Mesenteric fat pad (tissue), 1 donor: ENCODE measurements at regions not wholly inside any gene's neighbourhood (a gene's known extent, or its start where the extent isn't known, plus 50 kb on each side); places are given as distances from the start of the nearest gene placed in this dataset.

ENCODE experiments used
- DNase-seq: peaks from one replicate; pipeline ENCODE4 v3.0.0-alpha.2; 2020; ENCODE audit warnings: low spot score
- donor health status: DM: yes; HTN: yes; CAD: no.

- no peak for DNase-seq
Measured at GRCh38 chr22:48705159-48705916, 1122.3 kb downstream of the BRD1 start.

- DNase-seq = no peak
Measured at GRCh38 chr22:48704335-48704734, 1123.3 kb downstream of the BRD1 start.

GRCh38 chr22:48703265-48703941 lies 1124.3 kb downstream of the BRD1 start:
- no peak for DNase-seq

- DNase-seq = no peak
Measured at GRCh38 chr22:48702573-48703264, 1125.0 kb downstream of the BRD1 start.

- DNase-seq = no peak
Measured at GRCh38 chr22:48701296-48702030, 1126.2 kb downstream of the BRD1 start.

- no peak for DNase-seq
Measured at GRCh38 chr22:48700566-48701295, 1126.9 kb downstream of the BRD1 start.

GRCh38 chr22:48700180-48700565 lies 1127.5 kb downstream of the BRD1 start:
- no peak for DNase-seq

GRCh38 chr22:48699511-48699910 lies 1128.2 kb downstream of the BRD1 start:
- DNase-seq = no peak

GRCh38 chr22:48698618-48699017 lies 1129.1 kb downstream of the BRD1 start:
- no peak for DNase-seq

- no peak for DNase-seq
Measured at GRCh38 chr22:48697694-48698276, 1129.9 kb downstream of the BRD1 start.

- DNase-seq = no peak
Measured at GRCh38 chr22:48697223-48697622, 1130.5 kb downstream of the BRD1 start.

- no peak for DNase-seq
Measured at GRCh38 chr22:48696371-48696770, 1131.3 kb downstream of the BRD1 start.

GRCh38 chr22:48695731-48696305 lies 1131.9 kb downstream of the BRD1 start:
- no peak for DNase-seq

GRCh38 chr22:48695251-48695650 lies 1132.4 kb downstream of the BRD1 start:
- DNase-seq = no peak

GRCh38 chr22:48694296-48694883 lies 1133.3 kb downstream of the BRD1 start:
- DNase-seq = no peak

- no peak for DNase-seq
Measured at GRCh38 chr22:48693377-48694135, 1134.1 kb downstream of the BRD1 start.

GRCh38 chr22:48692734-48693376 lies 1134.8 kb downstream of the BRD1 start:
- DNase-seq = no peak

GRCh38 chr22:48691431-48691851 lies 1136.2 kb downstream of the BRD1 start:
- no peak for DNase-seq
